SK-N-MC (cell line): ENCODE measurements at regions not wholly inside any gene's neighbourhood (a gene's known extent, or its start where the extent isn't known, plus 50 kb on each side); places are given as distances from the start of the nearest gene placed in this dataset.

Experiments used
- EZH2 ChIP-seq: fragments of 200-600 bp; sonication (generic); IDR thresholded peaks from one replicate; pipeline ENCODE4 v1.6.1; 2017; ENCODE audit warnings: antibody characterized with exemption
- FOXP2 ChIP-seq: optimal IDR thresholded peaks from 2 replicates; pipeline ENCODE3; 2011; ENCODE audit warnings: mild to moderate bottlenecking, moderate library complexity; ENCODE audit not compliant: insufficient read depth; ENCODE audit errors: extremely low read length, control extremely low read depth

- TF ChIP-seq EZH2 = no peak
- TF ChIP-seq FOXP2 = no peak
These were observed 269.8 kb downstream of the BCL11A start for GRCh38 chr2:60283626-60284025.
